HEK293T (cell line): ENCODE measurements at regions not wholly inside any gene's neighbourhood (a gene's known extent, or its start where the extent isn't known, plus 50 kb on each side); places are given as distances from the start of the nearest gene placed in this dataset.
"Not testable (repeated sequence)": the region's sequence is repeated elsewhere in the genome, so short reads cannot be mapped to it uniquely, and the experiment has no call there.

ENCODE experiments used
- CTCF ChIA-PET: fragments of 350-600 bp; formaldehyde crosslinking; extraction: SDS; loops from one replicate; lab custom pipeline; 2021; ENCODE audit warnings: antibody characterized with exemption, inconsistent platforms; lab: Yijun Ruan, JAX
- POLR2A ChIA-PET: fragments of 350-600 bp; formaldehyde crosslinking; extraction: SDS; loops from one replicate; lab custom pipeline; 2020; ENCODE audit warnings: antibody characterized with exemption, inconsistent platforms; lab: Yijun Ruan, JAX
- DNase-seq: peaks from one replicate; pipeline ENCODE4 v3.0.0; 2012; ENCODE audit warnings: mixed read lengths; ENCODE audit errors: extremely low spot score
- ARNT ChIP-seq: fragments of 450-650 bp; IDR thresholded peaks from 2 replicates; pipeline ENCODE4 v1.6.1; 2017; ENCODE audit warnings: mild to moderate bottlenecking
- BHLHE40 ChIP-seq: fragments of 450-650 bp; IDR thresholded peaks from 2 replicates; pipeline ENCODE4 v1.6.1; 2016; ENCODE audit warnings: mild to moderate bottlenecking, moderate library complexity, borderline replicate concordance
- CTBP1 ChIP-seq: fragments of 450-650 bp; IDR thresholded peaks from 2 replicates; pipeline ENCODE4 v1.6.1; 2016; ENCODE audit warnings: borderline replicate concordance
- ELF4 ChIP-seq: fragments of 450-650 bp; IDR thresholded peaks from 2 replicates; pipeline ENCODE4 v1.6.1; 2017; ENCODE audit warnings: antibody characterized with exemption
- FOXA1 ChIP-seq: fragments of 450-650 bp; IDR thresholded peaks from 2 replicates; pipeline ENCODE4 v1.6.1; 2016; ENCODE audit warnings: mild to moderate bottlenecking
- FOXK2 ChIP-seq: fragments of 450-650 bp; IDR thresholded peaks from 2 replicates; pipeline ENCODE4 v1.6.1; 2016; ENCODE audit warnings: mild to moderate bottlenecking
- FOXM1 ChIP-seq: fragments of 450-650 bp; IDR thresholded peaks from 2 replicates; pipeline ENCODE4 v1.6.1; 2017; ENCODE audit warnings: mild to moderate bottlenecking, borderline replicate concordance
- HDGF ChIP-seq: fragments of 450-650 bp; IDR thresholded peaks from 2 replicates; pipeline ENCODE4 v1.6.1; 2017; ENCODE audit warnings: antibody characterized with exemption, borderline replicate concordance
- L3MBTL2 ChIP-seq: fragments of 450-650 bp; conservative IDR thresholded peaks from 2 replicates; pipeline ENCODE4 v1.6.1; 2016; ENCODE audit warnings: mild to moderate bottlenecking
- LEF1 ChIP-seq: fragments of 450-650 bp; IDR thresholded peaks from 2 replicates; pipeline ENCODE4 v1.6.1; 2017; ENCODE audit warnings: mild to moderate bottlenecking, borderline replicate concordance
- NFRKB ChIP-seq: fragments of 450-650 bp; IDR thresholded peaks from 2 replicates; pipeline ENCODE4 v1.6.1; 2016; ENCODE audit warnings: mild to moderate bottlenecking, moderate library complexity
- SP1 ChIP-seq: fragments of 450-650 bp; IDR thresholded peaks from 2 replicates; pipeline ENCODE4 v1.6.1; 2017
- SUZ12 ChIP-seq: fragments of 450-650 bp; IDR thresholded peaks from 2 replicates; pipeline ENCODE4 v1.6.1; 2016; ENCODE audit warnings: mild to moderate bottlenecking
- TARDBP ChIP-seq: fragments of 450-650 bp; IDR thresholded peaks from 2 replicates; pipeline ENCODE4 v1.6.1; 2016
- ZNF384 ChIP-seq: fragments of 450-650 bp; IDR thresholded peaks from 2 replicates; pipeline ENCODE4 v1.6.1; 2016
- TF ChIP-seq, protein P1 (sequence below): fragments of 450-650 bp; IDR thresholded peaks from 2 replicates; pipeline ENCODE4 v1.6.1; 2016

DNA sequence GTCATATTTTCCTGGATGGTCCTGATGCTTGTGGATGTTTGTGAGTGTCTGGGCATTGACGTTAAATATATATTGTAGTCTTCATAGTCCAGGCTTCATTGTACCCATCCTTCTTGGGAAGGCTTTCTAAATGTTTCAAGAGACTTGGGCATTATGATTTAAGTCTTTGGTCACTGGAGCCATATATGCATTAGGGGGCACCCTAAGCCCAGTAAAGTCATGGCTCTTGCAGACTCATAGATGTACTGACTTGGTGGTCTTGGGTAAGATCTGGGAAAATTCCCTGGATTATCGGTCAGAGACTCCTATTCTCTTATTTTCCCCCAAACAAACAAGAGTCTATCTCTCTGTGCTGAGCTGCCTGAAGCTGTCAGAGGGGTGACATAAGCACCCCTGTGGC is 271.1 kb downstream of the TRIM36 start:
- no peak for DNase-seq
- ChIA-PET CTCF (no interaction called here), POLR2A (no interaction called here)
- TF ChIP-seq FOXK2 (no peak), ARNT (no peak), HDGF (no peak), ZNF384 (no peak), ELF4 (no peak), CTBP1 (no peak), NFRKB (no peak)

DNA sequence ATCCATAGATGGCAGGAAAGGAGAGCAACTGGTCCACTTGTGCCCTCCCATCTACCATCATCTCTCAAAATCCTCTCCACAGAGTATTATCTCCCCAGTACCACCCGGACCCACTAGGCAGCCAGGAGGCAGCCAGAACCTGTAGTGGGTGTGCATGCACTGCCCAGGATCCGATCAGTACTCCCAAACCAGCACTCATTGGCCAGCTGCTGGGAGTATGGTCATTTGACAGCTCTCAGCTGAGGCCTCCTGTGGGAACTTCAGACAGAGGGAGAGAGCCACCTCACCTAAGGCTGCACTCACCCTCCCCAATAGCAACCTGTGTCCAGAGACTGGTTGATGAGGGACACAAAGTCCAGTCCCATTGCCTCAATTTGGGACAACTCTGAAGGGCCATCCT is 286.0 kb downstream of the TRIM36 start:
- DNase-seq = no peak
- ChIA-PET POLR2A (no interaction called here), CTCF (no interaction called here)
- no peak for TF ChIP-seq HDGF
- no peak for TF ChIP-seq BHLHE40
- no peak for TF ChIP-seq FOXA1
- no peak for TF ChIP-seq FOXM1

DNA sequence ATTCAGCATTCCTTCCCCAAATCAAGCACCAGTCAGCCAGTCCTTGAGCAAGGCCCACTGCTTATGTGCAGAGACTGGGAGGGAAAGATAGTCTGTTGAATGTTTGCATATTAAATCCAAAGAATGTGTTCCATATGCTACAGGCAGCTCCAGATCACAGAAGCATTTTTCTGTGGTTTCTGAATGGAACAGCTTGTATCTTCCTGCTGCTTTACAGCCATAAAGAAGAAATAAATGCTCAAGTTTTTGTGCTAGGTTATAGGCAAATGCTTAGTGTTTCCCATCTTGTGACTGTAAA is 310.3 kb downstream of the TRIM36 start:
- CTCF ChIA-PET = no interaction called here
- POLR2A ChIA-PET = no interaction called here

DNA sequence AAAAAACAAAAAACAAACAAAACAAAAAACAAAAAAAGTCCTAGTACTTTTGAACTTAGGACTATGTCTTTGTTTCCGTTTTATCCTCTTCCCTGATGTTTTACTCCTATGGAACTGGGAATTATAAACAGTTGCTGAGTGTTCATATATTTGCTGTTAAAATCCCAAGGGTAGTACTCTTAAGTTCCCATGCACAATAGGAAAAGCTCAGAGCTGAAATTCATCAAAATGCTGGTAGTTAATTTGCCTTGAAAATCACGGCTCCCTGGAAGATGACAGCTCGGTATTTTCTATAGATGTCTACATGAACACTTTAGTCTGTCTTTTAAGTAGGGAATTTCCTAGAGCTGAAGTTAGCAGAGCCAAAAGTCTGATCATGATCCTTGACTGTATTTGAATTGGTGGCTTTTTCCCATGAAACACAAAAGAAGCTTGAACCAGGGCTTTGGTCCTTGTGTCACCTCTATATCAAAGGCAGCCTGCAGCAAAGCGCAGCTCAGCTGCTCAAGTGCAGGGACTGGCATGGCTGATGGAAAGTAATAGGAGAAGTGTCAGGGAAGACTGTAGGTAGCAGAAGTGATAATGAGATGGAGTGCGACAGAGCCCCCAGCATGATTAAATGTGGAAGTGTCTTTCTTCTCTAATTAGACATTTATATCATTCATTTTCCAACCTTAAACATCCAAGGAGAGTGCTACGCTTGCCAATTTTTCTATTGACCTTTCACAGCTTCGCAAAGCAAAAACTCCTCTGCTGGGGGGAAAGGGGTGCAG is 310.9 kb downstream of the TRIM36 start:
- ChIA-PET POLR2A (no interaction called here), CTCF (no interaction called here)
- TF ChIP-seq NFRKB (no peak), FOXK2 (no peak), CTBP1 (no peak), FOXM1 (no peak), SUZ12 (no peak), BHLHE40 (no peak), ZNF384 (no peak), L3MBTL2 (no peak), HDGF (no peak), LEF1 (no peak), ELF4 (no peak), FOXA1 (no peak), SP1 (no peak), TARDBP (no peak), ARNT (no peak)
- TF ChIP-seq, protein P1, sequence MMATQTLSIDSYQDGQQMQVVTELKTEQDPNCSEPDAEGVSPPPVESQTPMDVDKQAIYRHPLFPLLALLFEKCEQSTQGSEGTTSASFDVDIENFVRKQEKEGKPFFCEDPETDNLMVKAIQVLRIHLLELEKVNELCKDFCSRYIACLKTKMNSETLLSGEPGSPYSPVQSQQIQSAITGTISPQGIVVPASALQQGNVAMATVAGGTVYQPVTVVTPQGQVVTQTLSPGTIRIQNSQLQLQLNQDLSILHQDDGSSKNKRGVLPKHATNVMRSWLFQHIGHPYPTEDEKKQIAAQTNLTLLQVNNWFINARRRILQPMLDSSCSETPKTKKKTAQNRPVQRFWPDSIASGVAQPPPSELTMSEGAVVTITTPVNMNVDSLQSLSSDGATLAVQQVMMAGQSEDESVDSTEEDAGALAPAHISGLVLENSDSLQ = no peak
- no peak for DNase-seq

More for the DNA sequence above, 310.3 kb downstream of the TRIM36 start:
- no peak for DNase-seq
- no peak for TF ChIP-seq SP1
- no peak for TF ChIP-seq CTBP1
- no peak for TF ChIP-seq ZNF384
- no peak for TF ChIP-seq FOXK2
- TF ChIP-seq ELF4 = no peak
- TF ChIP-seq FOXA1 = no peak
- no peak for TF ChIP-seq FOXM1
- TF ChIP-seq ARNT = no peak
- TF ChIP-seq, protein P1 = no peak
- TF ChIP-seq BHLHE40 = no peak
- no peak for TF ChIP-seq HDGF
- no peak for TF ChIP-seq L3MBTL2
- no peak for TF ChIP-seq NFRKB
- TF ChIP-seq TARDBP = no peak

DNA sequence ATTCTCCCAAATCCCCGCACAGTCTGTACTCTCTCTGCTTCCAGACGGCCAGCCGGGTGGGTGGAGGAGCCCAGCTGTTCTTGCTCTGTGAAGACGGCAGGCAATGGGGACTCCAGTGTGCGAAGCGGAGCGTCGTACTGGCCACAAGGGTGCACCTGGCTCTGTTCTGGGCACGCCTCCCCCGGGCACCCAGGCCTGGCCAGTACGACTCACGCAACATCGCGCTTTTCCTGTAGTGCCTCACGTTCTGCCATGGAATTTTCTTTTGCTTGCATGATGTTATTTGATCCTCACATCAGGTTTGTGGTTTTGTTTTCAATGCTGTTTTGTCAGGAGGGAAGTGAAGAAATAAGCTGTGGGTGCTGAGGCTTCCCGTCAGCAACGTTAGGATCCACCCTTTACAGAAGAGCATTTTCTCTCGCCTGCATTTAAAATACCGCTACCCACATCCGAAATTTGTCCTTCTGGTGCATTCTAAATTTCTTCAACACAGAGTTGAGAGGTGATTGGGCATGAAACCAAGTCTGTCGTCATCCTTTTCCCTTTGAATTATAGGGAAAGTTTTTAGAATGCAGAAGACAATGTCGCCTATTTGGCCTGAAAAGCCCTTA is 311.7 kb downstream of the TRIM36 start:
- DNase-seq = no peak
- ChIA-PET POLR2A (no interaction called here), CTCF (no interaction called here)
- TF ChIP-seq TARDBP = no peak
- no peak for TF ChIP-seq NFRKB
- TF ChIP-seq LEF1 = no peak
- TF ChIP-seq ARNT = no peak
- TF ChIP-seq ELF4 = no peak
- no peak for TF ChIP-seq SP1
- no peak for TF ChIP-seq L3MBTL2
- TF ChIP-seq ZNF384 = no peak
- no peak for TF ChIP-seq FOXM1
- TF ChIP-seq SUZ12 = no peak

DNA sequence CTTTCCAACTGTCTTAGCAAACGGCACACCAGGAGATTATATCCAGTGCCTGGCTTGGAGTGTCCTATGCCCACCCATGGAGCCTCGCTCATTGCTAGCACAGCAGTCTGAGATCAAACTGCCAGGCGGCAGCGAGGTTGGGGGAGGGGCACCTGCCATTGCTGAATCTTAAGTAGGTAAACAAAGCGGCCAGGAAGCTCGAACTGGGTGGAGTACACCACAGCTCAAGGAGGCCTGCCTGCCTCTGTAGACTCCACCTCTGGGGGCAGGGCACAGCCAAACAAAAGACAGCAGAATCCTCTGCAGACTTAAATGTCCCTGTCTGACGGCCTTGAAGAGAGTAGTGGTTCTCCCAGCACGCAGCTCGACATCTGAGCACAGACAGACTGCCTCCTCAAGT is 325.0 kb downstream of the TRIM36 start:
- CTCF ChIA-PET, DNase-seq, POLR2A ChIA-PET: not testable (repeated sequence)

DNA sequence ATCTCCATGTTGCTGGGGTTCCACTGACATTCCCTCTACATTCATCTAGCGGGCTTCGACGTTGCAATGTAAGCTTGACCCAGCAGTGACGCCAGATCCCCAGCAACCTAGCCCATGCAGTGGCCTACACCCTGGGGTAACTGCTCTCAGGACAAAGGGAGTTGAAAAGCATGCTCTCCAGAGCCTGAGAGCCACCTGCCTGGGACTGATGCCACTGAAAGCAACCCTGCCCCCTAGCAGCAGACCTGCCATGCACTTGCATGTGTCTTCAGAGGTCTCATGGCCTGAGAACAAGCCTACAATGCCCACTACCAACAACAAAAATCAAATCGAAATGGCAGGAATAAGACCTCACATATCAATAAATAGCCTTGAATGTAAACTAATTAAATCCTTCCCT is 330.3 kb downstream of the TRIM36 start:
- ChIA-PET POLR2A (no interaction called here), CTCF (no interaction called here)
- DNase-seq = no peak
- no peak for TF ChIP-seq L3MBTL2
- no peak for TF ChIP-seq BHLHE40
- no peak for TF ChIP-seq FOXA1
- TF ChIP-seq TARDBP = no peak
- no peak for TF ChIP-seq FOXK2
